Suppressor macrophage treated with lipopolysaccharide for 4 hours (primary cell): ENCODE measurements at regions not wholly inside any gene's neighbourhood (a gene's known extent, or its start where the extent isn't known, plus 50 kb on each side); places are given as distances from the start of the nearest gene placed in this dataset.

ENCODE experiments used
- DNase-seq: peaks from one replicate; pipeline ENCODE4 v3.0.0-alpha.2; 2020

DNA sequence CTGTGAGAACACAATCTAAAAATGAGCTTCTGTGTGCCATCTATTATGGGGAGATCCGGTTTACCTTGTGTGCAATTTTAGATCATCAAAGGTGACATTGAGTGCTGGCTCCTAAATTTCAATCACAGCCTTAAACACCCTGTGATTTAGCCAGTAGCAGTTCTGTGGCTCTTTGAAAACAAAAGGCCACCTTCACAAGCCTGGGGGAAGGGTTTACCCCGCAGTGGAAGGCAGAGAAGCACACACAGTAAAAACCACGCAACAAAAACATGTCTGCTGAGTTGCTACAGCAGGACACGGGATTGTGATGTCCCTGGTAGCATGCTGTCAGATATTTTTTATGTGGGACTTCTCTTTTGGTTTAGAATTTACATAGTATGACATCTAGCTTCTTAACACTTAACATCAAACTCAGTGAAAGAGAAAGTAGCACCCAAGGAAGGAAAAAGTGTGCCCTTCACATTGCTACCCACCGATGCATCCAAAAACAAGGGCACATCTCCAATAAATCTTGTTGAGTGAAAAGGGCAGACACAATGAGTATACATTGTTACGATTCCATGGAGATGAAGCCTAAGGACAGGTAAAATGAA is 56.1 kb upstream of the RNF152 start:
- DNase-seq, result no peak

DNA sequence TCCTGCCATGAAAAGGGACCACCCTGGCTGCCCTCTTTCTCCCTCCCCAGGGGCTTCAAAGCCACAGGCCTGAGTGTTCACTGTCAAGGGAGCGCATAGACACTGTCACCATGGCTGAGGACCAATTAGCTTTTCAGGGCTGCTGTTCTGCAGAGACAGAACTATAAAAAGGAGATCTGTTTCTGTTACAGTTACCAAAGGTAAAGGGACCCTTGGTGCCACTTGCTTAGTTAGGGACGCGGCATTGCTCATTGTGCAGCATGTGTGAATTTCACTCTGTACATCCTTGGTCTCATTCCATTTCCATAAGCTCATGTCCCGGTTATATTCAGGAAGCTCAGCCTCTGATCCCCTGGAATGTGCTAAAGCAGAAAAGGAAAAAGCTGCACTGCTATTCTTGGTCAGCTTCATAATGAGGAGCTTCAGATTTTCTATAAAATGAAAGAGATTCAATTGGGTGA is 55.5 kb upstream of the RNF152 start:
- no peak for DNase-seq

DNA sequence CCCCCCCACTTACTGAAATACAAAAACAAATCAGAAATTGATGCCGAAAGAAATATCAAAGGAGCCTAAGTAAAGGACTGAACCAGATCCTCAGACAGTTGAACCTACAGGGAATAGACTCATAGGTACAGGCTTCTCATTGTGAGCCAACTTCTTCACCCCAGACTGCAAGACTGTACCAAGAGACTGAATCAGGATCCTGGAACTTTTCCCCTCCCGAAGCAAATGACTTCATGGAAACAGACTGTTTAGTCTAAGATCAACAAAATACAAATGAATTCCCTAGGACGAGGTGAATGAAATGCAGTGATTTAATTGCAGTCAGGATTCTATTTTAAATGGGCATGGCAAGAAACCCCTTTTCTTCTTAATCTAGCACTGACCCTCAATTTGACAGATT is 53.6 kb upstream of the RNF152 start:
- DNase-seq, result no peak

DNA sequence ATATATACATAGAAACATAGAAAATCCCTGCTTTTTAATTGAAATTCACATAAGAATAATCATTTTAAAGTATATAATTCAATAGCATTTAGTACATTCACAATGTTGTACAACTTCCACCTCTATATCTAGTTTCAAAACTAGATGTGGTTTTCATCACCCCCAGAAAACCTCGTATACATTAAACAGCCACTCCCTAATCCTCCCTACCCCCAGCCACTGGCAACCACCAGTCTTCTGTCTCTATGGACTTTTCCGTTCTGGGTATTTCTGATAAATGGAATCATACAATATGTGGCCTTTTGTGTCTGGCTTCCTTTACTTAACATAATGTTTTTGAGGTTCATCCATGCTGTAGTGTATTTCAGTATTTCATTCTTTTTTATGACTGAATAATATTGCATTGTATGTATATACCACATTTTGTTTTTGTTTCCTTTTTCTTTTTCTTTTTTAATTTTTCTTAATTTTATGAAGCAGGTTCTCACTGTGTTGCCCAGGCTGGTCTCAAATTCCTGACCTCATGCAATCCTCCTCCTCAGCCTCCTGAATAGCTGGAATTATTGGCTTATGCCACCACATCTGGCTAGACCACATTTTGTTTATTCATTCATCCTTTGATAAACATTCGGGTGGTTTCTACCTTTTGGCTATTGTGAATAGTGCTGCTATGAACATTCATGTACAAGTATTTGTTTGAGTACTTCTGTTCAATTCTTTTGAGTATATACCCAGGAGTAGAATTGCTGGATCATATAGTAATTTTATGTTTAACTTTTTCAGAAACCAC is 50.6 kb upstream of the RNF152 start:
- DNase-seq, result no peak
